ENCODE measurements at regions not wholly inside any gene's neighbourhood (a gene's known extent, or its start where the extent isn't known, plus 50 kb on each side); places are given as distances from the start of the nearest gene placed in this dataset.

DNA sequence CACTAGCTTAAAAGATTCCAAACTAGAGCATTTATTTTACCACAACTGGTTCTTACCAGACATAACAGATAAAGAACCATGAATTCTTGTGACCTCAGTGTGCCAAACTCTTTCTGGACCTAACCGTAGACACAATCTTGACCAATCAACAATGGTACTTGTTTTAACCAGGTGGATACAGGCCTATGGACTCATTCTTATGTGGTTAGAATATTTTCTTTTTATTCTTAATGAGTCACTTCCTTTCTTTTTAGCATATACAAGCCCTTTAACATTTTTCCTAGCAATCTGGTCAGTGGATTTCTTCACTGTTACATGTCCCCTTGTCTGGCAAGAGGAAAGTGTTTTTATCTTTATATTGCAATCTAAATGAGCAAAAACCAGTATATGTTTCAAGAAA lies 792.1 kb upstream of the SPRY2 start:
- Histone ChIP-seq H3K9me3 (ENCODE audit: control extremely low read depth in 1 of 3, control insufficient read depth in 2 of 3, insufficient read depth in 1 of 3, low read length in 2 of 3) (peaks cover 0 to 6% (median 3%) of the 10 kb centered on the region in 3 donors), H3K27ac (ENCODE audit: low read length in 2 of 2) (no peak overlapping the region), H3K27me3 (replicated peaks in 1 of 4; ENCODE audit: control extremely low read depth in 1 of 4, control insufficient read depth in 3 of 4, insufficient read depth in 4 of 4, low read length in 3 of 4) (no peaks in the 10 kb centered on the region), H3K4me3 (ENCODE audit: control extremely low read depth in 1 of 5, extremely low read depth in 1 of 5, insufficient read depth in 1 of 5, low read depth in 2 of 5, low read length in 4 of 5) (no peak overlapping the region), H3K36me3 (replicated peaks in 1 of 2; ENCODE audit: control extremely low read depth in 1 of 2, control insufficient read depth in 1 of 2, extremely low read depth in 1 of 2, insufficient read depth in 2 of 2, low read length in 1 of 2) (no peaks in the 10 kb centered on the region), H3K4me1 (ENCODE audit: control insufficient read depth in 2 of 2, insufficient read depth in 2 of 2, low read length in 2 of 2) (no peaks in the 10 kb centered on the region), H3K4me2 (replicated peaks; ENCODE audit: low read depth, low read length, poor library complexity, severe bottlenecking) (no peak overlapping the region), H3K9ac (ENCODE audit: low read length) (no peak overlapping the region), H2AFZ (ENCODE audit: insufficient read depth, low read depth, low read length, poor library complexity, severe bottlenecking) (no peak overlapping the region), H4K20me1 (ENCODE audit: control insufficient read depth, insufficient read depth, low read length, poor library complexity, severe bottlenecking) (no peaks in the 10 kb centered on the region), H3K79me2 (ENCODE audit: control insufficient read depth, insufficient read depth, low read length) (no peaks in the 10 kb centered on the region)
- POLR2A ChIA-PET: no interaction called here
- Mint-ChIP-seq H3K4me1 (no peaks in the 10 kb centered on the region), H3K9me3 (ENCODE audit: insufficient read depth) (no peaks in the 10 kb centered on the region), H3K4me3 (no peak overlapping the region), H3K27me3 (no peaks in the 10 kb centered on the region), H3K27ac (no peak overlapping the region)
- TF ChIP-seq EZH2 (IDR thresholded peaks at IDR 0.05; ENCODE audit: borderline replicate concordance, insufficient read depth, low read depth, low read length, poor library complexity, severe bottlenecking): no peak
- TF ChIP-seq, protein P1, sequence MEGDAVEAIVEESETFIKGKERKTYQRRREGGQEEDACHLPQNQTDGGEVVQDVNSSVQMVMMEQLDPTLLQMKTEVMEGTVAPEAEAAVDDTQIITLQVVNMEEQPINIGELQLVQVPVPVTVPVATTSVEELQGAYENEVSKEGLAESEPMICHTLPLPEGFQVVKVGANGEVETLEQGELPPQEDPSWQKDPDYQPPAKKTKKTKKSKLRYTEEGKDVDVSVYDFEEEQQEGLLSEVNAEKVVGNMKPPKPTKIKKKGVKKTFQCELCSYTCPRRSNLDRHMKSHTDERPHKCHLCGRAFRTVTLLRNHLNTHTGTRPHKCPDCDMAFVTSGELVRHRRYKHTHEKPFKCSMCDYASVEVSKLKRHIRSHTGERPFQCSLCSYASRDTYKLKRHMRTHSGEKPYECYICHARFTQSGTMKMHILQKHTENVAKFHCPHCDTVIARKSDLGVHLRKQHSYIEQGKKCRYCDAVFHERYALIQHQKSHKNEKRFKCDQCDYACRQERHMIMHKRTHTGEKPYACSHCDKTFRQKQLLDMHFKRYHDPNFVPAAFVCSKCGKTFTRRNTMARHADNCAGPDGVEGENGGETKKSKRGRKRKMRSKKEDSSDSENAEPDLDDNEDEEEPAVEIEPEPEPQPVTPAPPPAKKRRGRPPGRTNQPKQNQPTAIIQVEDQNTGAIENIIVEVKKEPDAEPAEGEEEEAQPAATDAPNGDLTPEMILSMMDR (IDR thresholded peaks at IDR 0.05): no peak
- WGBS (ENCODE audit: insufficient coverage): no CpG with 5 or more reads among the region's 1 CpG
- CTCF ChIA-PET: no interaction called here
- no peak for ATAC-seq (ENCODE audit: low read depth)
- intact Hi-C loops (cut with micrococcal nuclease): no loop called here
- DNase-seq: no peak

DNA sequence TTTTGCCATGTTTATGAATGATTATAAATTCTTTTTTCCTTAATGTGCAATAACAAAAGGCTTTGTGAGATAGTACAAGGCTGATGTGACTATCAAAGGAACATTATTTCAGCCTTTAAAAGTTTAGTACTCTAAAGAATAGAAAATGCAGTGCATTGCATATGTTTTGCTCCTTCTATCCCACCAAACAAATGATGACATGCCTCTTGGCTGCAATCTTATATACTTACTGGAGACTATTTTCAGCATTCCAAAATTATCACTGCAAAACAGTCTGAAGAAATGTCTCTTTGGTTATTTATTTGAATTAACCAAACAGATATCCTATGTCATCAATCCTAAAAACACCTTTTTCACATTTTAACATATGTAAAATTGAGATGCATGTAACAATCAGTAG lies 776.5 kb upstream of the SPRY2 start:
- CTCF ChIA-PET: no interaction called here
- no peak overlapping the region for H2AFZ ChIP-seq (ENCODE audit: insufficient read depth, low read depth, low read length, poor library complexity, severe bottlenecking)
- intact Hi-C loops (cut with micrococcal nuclease): no loop called here
- H3K27me3 ChIP-seq (replicated peaks in 1 of 4; ENCODE audit: control extremely low read depth in 1 of 4, control insufficient read depth in 3 of 4, insufficient read depth in 4 of 4, low read length in 3 of 4): no peaks in the 10 kb centered on the region
- no peaks in the 10 kb centered on the region for H3K79me2 ChIP-seq (ENCODE audit: control insufficient read depth, insufficient read depth, low read length)
- H3K9ac ChIP-seq (ENCODE audit: low read length): no peak overlapping the region
- Mint-ChIP-seq H3K27ac (no peak overlapping the region), H3K9me3 (ENCODE audit: insufficient read depth) (peaks cover 2% of the 10 kb centered on the region), H3K27me3 (no peaks in the 10 kb centered on the region), H3K4me3 (no peak overlapping the region), H3K4me1 (no peaks in the 10 kb centered on the region)
- H4K20me1 ChIP-seq (ENCODE audit: control insufficient read depth, insufficient read depth, low read length, poor library complexity, severe bottlenecking): no peaks in the 10 kb centered on the region
- H3K4me1 ChIP-seq (ENCODE audit: control insufficient read depth in 2 of 2, insufficient read depth in 2 of 2, low read length in 2 of 2): no peaks in the 10 kb centered on the region
- H3K27ac ChIP-seq (ENCODE audit: low read length in 2 of 2): no peak overlapping the region
- no peak overlapping the region for H3K4me2 ChIP-seq (replicated peaks; ENCODE audit: low read depth, low read length, poor library complexity, severe bottlenecking)
- TF ChIP-seq, protein P1 (IDR thresholded peaks at IDR 0.05): no peak
- no peak for TF ChIP-seq EZH2 (IDR thresholded peaks at IDR 0.05; ENCODE audit: borderline replicate concordance, insufficient read depth, low read depth, low read length, poor library complexity, severe bottlenecking)
- H3K36me3 ChIP-seq (replicated peaks in 1 of 2; ENCODE audit: control extremely low read depth in 1 of 2, control insufficient read depth in 1 of 2, extremely low read depth in 1 of 2, insufficient read depth in 2 of 2, low read length in 1 of 2): no peaks in the 10 kb centered on the region
- no peaks in the 10 kb centered on the region for H3K9me3 ChIP-seq (ENCODE audit: control extremely low read depth in 1 of 3, control insufficient read depth in 2 of 3, insufficient read depth in 1 of 3, low read length in 2 of 3)
- H3K4me3 ChIP-seq (ENCODE audit: control extremely low read depth in 1 of 5, extremely low read depth in 1 of 5, insufficient read depth in 1 of 5, low read depth in 2 of 5, low read length in 4 of 5): no peak overlapping the region
- POLR2A ChIA-PET: no interaction called here
- ATAC-seq (ENCODE audit: low read depth) (no peak), DNase-seq (no peak)
